ENCODE measurements at regions not wholly inside any gene's neighbourhood (a gene's known extent, or its start where the extent isn't known, plus 50 kb on each side); places are given as distances from the start of the nearest gene placed in this dataset.

- TF ChIP-seq EP300 (IDR thresholded peaks at IDR 0.05; ENCODE audit: borderline replicate concordance) (no peak), CEBPB (IDR thresholded peaks at IDR 0.05) (no peak), YY1 (IDR thresholded peaks at IDR 0.05; ENCODE audit: low read depth) (no peak), RAD21 (IDR thresholded peaks at IDR 0.05; ENCODE audit: low read depth) (no peak)
Observed at GRCh38 chr17:53680745-53681144, 142.0 kb upstream of the KIF2B start.

- TF ChIP-seq TCF12 (IDR thresholded peaks at IDR 0.05; ENCODE audit: low read depth) (no peak), REST (IDR thresholded peaks at IDR 0.05; ENCODE audit: low read depth) (no peak), CEBPB (IDR thresholded peaks at IDR 0.05) (no peak), YY1 (IDR thresholded peaks at IDR 0.05; ENCODE audit: low read depth) (no peak), NFIC (IDR thresholded peaks at IDR 0.05) (no peak), USF1 (IDR thresholded peaks at IDR 0.05) (no peak), TAF1 (IDR thresholded peaks at IDR 0.05; ENCODE audit: low read depth) (no peak), MAX (IDR thresholded peaks at IDR 0.05) (no peak), FOXM1 (IDR thresholded peaks at IDR 0.05; ENCODE audit: borderline replicate concordance, low read depth) (no peak), TEAD4 (IDR thresholded peaks at IDR 0.05) (no peak), RAD21 (IDR thresholded peaks at IDR 0.05; ENCODE audit: low read depth) (no peak), EP300 (IDR thresholded peaks at IDR 0.05; ENCODE audit: borderline replicate concordance) (no peak), CREB1 (IDR thresholded peaks at IDR 0.05; ENCODE audit: low read depth) (no peak), ZBTB7A (IDR thresholded peaks at IDR 0.05; ENCODE audit: low read depth) (no peak), EGR1 (IDR thresholded peaks at IDR 0.05) (no peak)
Observed at GRCh38 chr17:53668854-53669253, 153.9 kb upstream of the KIF2B start.

- TF ChIP-seq RAD21 (IDR thresholded peaks at IDR 0.05; ENCODE audit: low read depth) = no peak
- no peak for TF ChIP-seq USF1 (IDR thresholded peaks at IDR 0.05)
- no peak for TF ChIP-seq TEAD4 (IDR thresholded peaks at IDR 0.05)
- TF ChIP-seq NFIC (IDR thresholded peaks at IDR 0.05) = no peak
- TF ChIP-seq YY1 (IDR thresholded peaks at IDR 0.05; ENCODE audit: low read depth) = no peak
- TF ChIP-seq EGR1 (IDR thresholded peaks at IDR 0.05) = no peak
- TF ChIP-seq FOXM1 (IDR thresholded peaks at IDR 0.05; ENCODE audit: borderline replicate concordance, low read depth) = no peak
- no peak for TF ChIP-seq EP300 (IDR thresholded peaks at IDR 0.05; ENCODE audit: borderline replicate concordance)
- no peak for TF ChIP-seq CEBPB (IDR thresholded peaks at IDR 0.05)
- no peak for TF ChIP-seq TAF1 (IDR thresholded peaks at IDR 0.05; ENCODE audit: low read depth)
- TF ChIP-seq TCF12 (IDR thresholded peaks at IDR 0.05; ENCODE audit: low read depth) = no peak
- TF ChIP-seq REST (IDR thresholded peaks at IDR 0.05; ENCODE audit: low read depth) = no peak
- TF ChIP-seq MAX (IDR thresholded peaks at IDR 0.05) = no peak
- no peak for TF ChIP-seq ZBTB7A (IDR thresholded peaks at IDR 0.05; ENCODE audit: low read depth)
- TF ChIP-seq CREB1 (IDR thresholded peaks at IDR 0.05; ENCODE audit: low read depth) = no peak
Observed at GRCh38 chr17:53662608-53663007, 160.1 kb upstream of the KIF2B start.

- no peak for TF ChIP-seq CREB1 (IDR thresholded peaks at IDR 0.05; ENCODE audit: low read depth)
- no peak for TF ChIP-seq MAX (IDR thresholded peaks at IDR 0.05)
- TF ChIP-seq YY1 (IDR thresholded peaks at IDR 0.05; ENCODE audit: low read depth) = no peak
- TF ChIP-seq NFIC (IDR thresholded peaks at IDR 0.05) = no peak
- no peak for TF ChIP-seq TEAD4 (IDR thresholded peaks at IDR 0.05)
- no peak for TF ChIP-seq EP300 (IDR thresholded peaks at IDR 0.05; ENCODE audit: borderline replicate concordance)
- no peak for TF ChIP-seq USF1 (IDR thresholded peaks at IDR 0.05)
- no peak for TF ChIP-seq RAD21 (IDR thresholded peaks at IDR 0.05; ENCODE audit: low read depth)
- no peak for TF ChIP-seq CEBPB (IDR thresholded peaks at IDR 0.05)
- TF ChIP-seq FOXM1 (IDR thresholded peaks at IDR 0.05; ENCODE audit: borderline replicate concordance, low read depth) = no peak
- no peak for TF ChIP-seq ZBTB7A (IDR thresholded peaks at IDR 0.05; ENCODE audit: low read depth)
- TF ChIP-seq TCF12 (IDR thresholded peaks at IDR 0.05; ENCODE audit: low read depth) = no peak
- no peak for TF ChIP-seq TAF1 (IDR thresholded peaks at IDR 0.05; ENCODE audit: low read depth)
Observed at GRCh38 chr17:53659181-53659580, 163.5 kb upstream of the KIF2B start.

- TF ChIP-seq TCF12 (IDR thresholded peaks at IDR 0.05; ENCODE audit: low read depth) (no peak), MAX (IDR thresholded peaks at IDR 0.05) (no peak), EGR1 (IDR thresholded peaks at IDR 0.05) (no peak), REST (IDR thresholded peaks at IDR 0.05; ENCODE audit: low read depth) (no peak), USF1 (IDR thresholded peaks at IDR 0.05) (no peak), YY1 (IDR thresholded peaks at IDR 0.05; ENCODE audit: low read depth) (no peak), TAF1 (IDR thresholded peaks at IDR 0.05; ENCODE audit: low read depth) (no peak), EP300 (IDR thresholded peaks at IDR 0.05; ENCODE audit: borderline replicate concordance) (no peak), ZBTB7A (IDR thresholded peaks at IDR 0.05; ENCODE audit: low read depth) (no peak), TEAD4 (IDR thresholded peaks at IDR 0.05) (no peak), FOXM1 (IDR thresholded peaks at IDR 0.05; ENCODE audit: borderline replicate concordance, low read depth) (no peak), CEBPB (IDR thresholded peaks at IDR 0.05) (no peak), CREB1 (IDR thresholded peaks at IDR 0.05; ENCODE audit: low read depth) (no peak), RAD21 (IDR thresholded peaks at IDR 0.05; ENCODE audit: low read depth) (no peak), NFIC (IDR thresholded peaks at IDR 0.05) (no peak)
Observed at GRCh38 chr17:53655591-53655990, 167.1 kb upstream of the KIF2B start.

All from Ishikawa (cell line).